ENCODE measurements at regions not wholly inside any gene's neighbourhood (a gene's known extent, or its start where the extent isn't known, plus 50 kb on each side); places are given as distances from the start of the nearest gene placed in this dataset.

GRCh38 chr18:9008709-9009635 is 93.5 kb upstream of the NDUFV2 start:
- no peak for DNase-seq
- whole genome bisulfite sequencing (ENCODE audit: extremely low coverage, insufficient coverage, low lambda C conversion rate) = no CpG with 5 or more reads among the region's 19 CpGs

GRCh38 chr18:9009703-9010488 is 92.6 kb upstream of the NDUFV2 start:
- no peak overlapping the region for H3K27ac ChIP-seq (ENCODE audit: low read depth, low read length)
- no peak overlapping the region for H2BK120ac ChIP-seq (ENCODE audit: low read depth, low read length)
- H2BK15ac ChIP-seq (replicated peaks; ENCODE audit: low read depth) = no peak overlapping the region
- no peaks in the 10 kb centered on the region for H3K4me1 ChIP-seq (ENCODE audit: control insufficient read depth, low read depth, low read length)
- no peaks in the 10 kb centered on the region for H3K79me2 ChIP-seq (ENCODE audit: control insufficient read depth, insufficient read depth, low read length)
- no peak overlapping the region for H3K9ac ChIP-seq (ENCODE audit: low read length)
- H4K8ac ChIP-seq (ENCODE audit: low read depth, low read length) = no peak overlapping the region
- H2AK5ac ChIP-seq (ENCODE audit: low read length) = no peak overlapping the region
- no peak overlapping the region for H2BK5ac ChIP-seq (ENCODE audit: low read length)
- no CpG with 5 or more reads among the region's 7 CpGs for WGBS (ENCODE audit: extremely low coverage, insufficient coverage, low lambda C conversion rate)
- no peak overlapping the region for H3K18ac ChIP-seq (ENCODE audit: low read length)
- H3K79me1 ChIP-seq (ENCODE audit: low read length) = no peaks in the 10 kb centered on the region
- no peak overlapping the region for H3K23ac ChIP-seq (ENCODE audit: low read length)
- no peak for DNase-seq
- no peak overlapping the region for H4K5ac ChIP-seq (ENCODE audit: low read length)
- no peaks in the 10 kb centered on the region for H3K36me3 ChIP-seq (ENCODE audit: control insufficient read depth, insufficient read depth, low read length)
- no peak overlapping the region for H3K56ac ChIP-seq (ENCODE audit: low read length)
- H3K4me2 ChIP-seq (ENCODE audit: low read length) = no peak overlapping the region
- H3K4me3 ChIP-seq (ENCODE audit: low read length) = no peak overlapping the region
- no peak overlapping the region for H3K4ac ChIP-seq (ENCODE audit: low read depth, low read length)
- no peaks in the 10 kb centered on the region for H3K27me3 ChIP-seq (ENCODE audit: insufficient read depth, low read length, poor library complexity)

More at GRCh38 chr18:9008709-9009635, 93.5 kb upstream of the NDUFV2 start:
- Histone ChIP-seq H4K8ac (ENCODE audit: low read depth, low read length) (no peak overlapping the region), H2BK120ac (ENCODE audit: low read depth, low read length) (no peak overlapping the region), H2AK5ac (ENCODE audit: low read length) (no peak overlapping the region), H3K36me3 (ENCODE audit: control insufficient read depth, insufficient read depth, low read length) (no peaks in the 10 kb centered on the region), H3K27me3 (ENCODE audit: insufficient read depth, low read length, poor library complexity) (no peaks in the 10 kb centered on the region), H3K9ac (ENCODE audit: low read length) (no peak overlapping the region), H2BK15ac (replicated peaks; ENCODE audit: low read depth) (no peak overlapping the region), H3K4me2 (ENCODE audit: low read length) (no peak overlapping the region), H3K79me2 (ENCODE audit: control insufficient read depth, insufficient read depth, low read length) (no peaks in the 10 kb centered on the region), H3K4me3 (ENCODE audit: low read length) (no peak overlapping the region), H4K5ac (ENCODE audit: low read length) (no peak overlapping the region), H2BK5ac (ENCODE audit: low read length) (no peak overlapping the region), H3K27ac (ENCODE audit: low read depth, low read length) (no peak overlapping the region), H3K4ac (ENCODE audit: low read depth, low read length) (no peak overlapping the region), H3K18ac (ENCODE audit: low read length) (no peak overlapping the region), H3K4me1 (ENCODE audit: control insufficient read depth, low read depth, low read length) (no peaks in the 10 kb centered on the region), H3K56ac (ENCODE audit: low read length) (no peak overlapping the region), H3K79me1 (ENCODE audit: low read length) (no peaks in the 10 kb centered on the region), H3K23ac (ENCODE audit: low read length) (no peak overlapping the region)

GRCh38 chr18:9011431-9011830 is 91.1 kb upstream of the NDUFV2 start:
- Histone ChIP-seq H2BK15ac (replicated peaks; ENCODE audit: low read depth) (no peak overlapping the region), H3K27me3 (ENCODE audit: insufficient read depth, low read length, poor library complexity) (no peaks in the 10 kb centered on the region), H3K4ac (ENCODE audit: low read depth, low read length) (no peak overlapping the region), H2AK5ac (ENCODE audit: low read length) (no peak overlapping the region), H2BK120ac (ENCODE audit: low read depth, low read length) (no peak overlapping the region), H3K9ac (ENCODE audit: low read length) (no peak overlapping the region), H4K5ac (ENCODE audit: low read length) (no peak overlapping the region), H3K23ac (ENCODE audit: low read length) (no peak overlapping the region), H3K27ac (ENCODE audit: low read depth, low read length) (no peak overlapping the region), H3K36me3 (ENCODE audit: control insufficient read depth, insufficient read depth, low read length) (no peaks in the 10 kb centered on the region), H3K79me1 (ENCODE audit: low read length) (no peaks in the 10 kb centered on the region), H4K8ac (ENCODE audit: low read depth, low read length) (no peak overlapping the region), H2BK5ac (ENCODE audit: low read length) (no peak overlapping the region), H3K56ac (ENCODE audit: low read length) (no peak overlapping the region), H3K4me1 (ENCODE audit: control insufficient read depth, low read depth, low read length) (no peaks in the 10 kb centered on the region), H3K79me2 (ENCODE audit: control insufficient read depth, insufficient read depth, low read length) (no peaks in the 10 kb centered on the region), H3K4me2 (ENCODE audit: low read length) (no peak overlapping the region), H3K18ac (ENCODE audit: low read length) (no peak overlapping the region), H3K4me3 (ENCODE audit: low read length) (no peak overlapping the region)
- no CpG with 5 or more reads among the region's 5 CpGs for WGBS (ENCODE audit: extremely low coverage, insufficient coverage, low lambda C conversion rate)
- no peak for DNase-seq

- H3K4me1 ChIP-seq (ENCODE audit: control insufficient read depth, low read depth, low read length) = no peaks in the 10 kb centered on the region
- no peak overlapping the region for H2BK15ac ChIP-seq (replicated peaks; ENCODE audit: low read depth)
- no peak overlapping the region for H2BK5ac ChIP-seq (ENCODE audit: low read length)
- no peak overlapping the region for H3K4me3 ChIP-seq (ENCODE audit: low read length)
- no peak overlapping the region for H4K8ac ChIP-seq (ENCODE audit: low read depth, low read length)
- no peak overlapping the region for H3K4ac ChIP-seq (ENCODE audit: low read depth, low read length)
- no peak overlapping the region for H4K5ac ChIP-seq (ENCODE audit: low read length)
- DNase-seq = no peak
- no peak overlapping the region for H3K9ac ChIP-seq (ENCODE audit: low read length)
- no peak overlapping the region for H3K56ac ChIP-seq (ENCODE audit: low read length)
- no peak overlapping the region for H3K23ac ChIP-seq (ENCODE audit: low read length)
- no peaks in the 10 kb centered on the region for H3K36me3 ChIP-seq (ENCODE audit: control insufficient read depth, insufficient read depth, low read length)
- no CpG with 5 or more reads among the region's 2 CpGs for WGBS (ENCODE audit: extremely low coverage, insufficient coverage, low lambda C conversion rate)
- no peaks in the 10 kb centered on the region for H3K79me2 ChIP-seq (ENCODE audit: control insufficient read depth, insufficient read depth, low read length)
- H3K18ac ChIP-seq (ENCODE audit: low read length) = no peak overlapping the region
- no peak overlapping the region for H3K4me2 ChIP-seq (ENCODE audit: low read length)
- no peak overlapping the region for H2BK120ac ChIP-seq (ENCODE audit: low read depth, low read length)
- no peak overlapping the region for H3K27ac ChIP-seq (ENCODE audit: low read depth, low read length)
- no peak overlapping the region for H2AK5ac ChIP-seq (ENCODE audit: low read length)
- H3K79me1 ChIP-seq (ENCODE audit: low read length) = no peaks in the 10 kb centered on the region
- H3K27me3 ChIP-seq (ENCODE audit: insufficient read depth, low read length, poor library complexity) = no peaks in the 10 kb centered on the region
These were observed 88.5 kb upstream of the NDUFV2 start for GRCh38 chr18:9013926-9014373.

- Histone ChIP-seq H3K4ac (ENCODE audit: low read depth, low read length) (no peak overlapping the region), H3K4me1 (ENCODE audit: control insufficient read depth, low read depth, low read length) (no peaks in the 10 kb centered on the region), H4K8ac (ENCODE audit: low read depth, low read length) (no peak overlapping the region), H2BK5ac (ENCODE audit: low read length) (no peak overlapping the region), H3K79me2 (ENCODE audit: control insufficient read depth, insufficient read depth, low read length) (no peaks in the 10 kb centered on the region), H3K27ac (ENCODE audit: low read depth, low read length) (no peak overlapping the region), H2BK120ac (ENCODE audit: low read depth, low read length) (no peak overlapping the region), H4K5ac (ENCODE audit: low read length) (no peak overlapping the region), H3K9ac (ENCODE audit: low read length) (no peak overlapping the region), H3K56ac (ENCODE audit: low read length) (no peak overlapping the region), H2AK5ac (ENCODE audit: low read length) (no peak overlapping the region), H3K4me2 (ENCODE audit: low read length) (no peak overlapping the region), H2BK15ac (replicated peaks; ENCODE audit: low read depth) (no peak overlapping the region), H3K18ac (ENCODE audit: low read length) (no peak overlapping the region), H3K4me3 (ENCODE audit: low read length) (no peak overlapping the region), H3K23ac (ENCODE audit: low read length) (no peak overlapping the region), H3K79me1 (ENCODE audit: low read length) (no peaks in the 10 kb centered on the region), H3K36me3 (ENCODE audit: control insufficient read depth, insufficient read depth, low read length) (no peaks in the 10 kb centered on the region), H3K27me3 (ENCODE audit: insufficient read depth, low read length, poor library complexity) (no peaks in the 10 kb centered on the region)
- WGBS (ENCODE audit: extremely low coverage, insufficient coverage, low lambda C conversion rate) = no CpG with 5 or more reads among the region's 3 CpGs
- DNase-seq = no peak
These were observed 86.8 kb upstream of the NDUFV2 start for GRCh38 chr18:9015689-9016088.
